H1 (cell line): ENCODE measurements at regions not wholly inside any gene's neighbourhood (a gene's known extent, or its start where the extent isn't known, plus 50 kb on each side); places are given as distances from the start of the nearest gene placed in this dataset.

Source experiments
- CTCF ChIA-PET: fragments of 300-600 bp; sonication (Branson Sonifier 250); formaldehyde crosslinking; loops from one replicate; lab custom pipeline; 2021; ENCODE audit not compliant: partially characterized antibody; lab: Charles Lee
- POLR2A ChIA-PET: fragments of 300-600 bp; sonication (Branson Sonifier 250); formaldehyde crosslinking; loops from one replicate; lab custom pipeline; 2021; ENCODE audit warnings: inconsistent platforms; ENCODE audit not compliant: partially characterized antibody; lab: Charles Lee
- DNase-seq, 2 experiments: peaks; one replicate each; pipeline versions ENCODE4 v3.0.0 to v3.0.0-alpha.2; 2010 to 2022; ENCODE audit warnings: low spot score in 2 of 2, low read depth in 1 of 2, mixed read lengths in 1 of 2
- FAIRE-seq: peaks from 2 replicates; lab custom pipeline; 2011; peaks lifted over from hg19 to GRCh38; lab: Jason Lieb, UNC
- H2AFZ ChIP-seq: 2 replicates; pipeline ENCODE4 v1.8.1; 2012; ENCODE audit warnings: low read length, inconsistent platforms
- H2AK5ac ChIP-seq: 2 replicates; pipeline ENCODE4 v1.6.1; 2013; ENCODE audit warnings: low read depth, low read length
- H2BK120ac ChIP-seq: replicated peaks from 2 replicates; pipeline ENCODE3; 2013; ENCODE audit warnings: low read depth, low read length, inconsistent platforms
- H2BK12ac ChIP-seq: 2 replicates; pipeline ENCODE4 v1.6.1; 2013; ENCODE audit warnings: low read depth, low read length
- H2BK15ac ChIP-seq: 2 replicates; pipeline ENCODE4 v1.6.1; 2013; ENCODE audit warnings: low read length
- H2BK20ac ChIP-seq: 2 replicates; pipeline ENCODE4 v1.6.1; 2013; ENCODE audit warnings: low read length
- H2BK5ac ChIP-seq: 2 replicates; pipeline ENCODE4 v1.6.1; 2013; ENCODE audit warnings: low read depth, low read length
- H3K14ac ChIP-seq: 2 replicates; pipeline ENCODE4 v1.6.1; 2013; ENCODE audit warnings: inconsistent platforms; ENCODE audit not compliant: insufficient read length
- H3K18ac ChIP-seq: 2 replicates; pipeline ENCODE4 v1.6.1; 2013; ENCODE audit warnings: low read length; ENCODE audit errors: extremely low read depth
- H3K23ac ChIP-seq: 2 replicates; pipeline ENCODE4 v1.6.1; 2013; ENCODE audit warnings: inconsistent platforms; ENCODE audit not compliant: insufficient read length
- H3K23me2 ChIP-seq: 2 replicates; pipeline ENCODE4 v1.6.1; 2013; ENCODE audit warnings: low read depth, low read length
- H3K27ac ChIP-seq: 2 replicates; pipeline ENCODE4 v1.6.1; 2011; ENCODE audit warnings: low read depth, low read length, inconsistent platforms
- H3K27me3 ChIP-seq, 4 experiments: replicated peaks in 1 of 4; 1 replicate in 1 of 4; 2 replicates in 3 of 4; pipeline versions ENCODE4 v1.6.1 to v1.8.1; 2011 to 2013; ENCODE audit warnings: low read length in 3 of 4, mild to moderate bottlenecking in 3 of 4, inconsistent platforms in 2 of 4, mixed read lengths in 2 of 4, moderate library complexity in 1 of 4; ENCODE audit not compliant: control insufficient read depth in 3 of 4, insufficient read depth in 3 of 4; ENCODE audit errors: extremely low read depth in 1 of 4
- H3K36me3 ChIP-seq, 4 experiments: 2 replicates each; pipeline versions ENCODE4 v1.6.1 to v1.8.1; 2011 to 2013; ENCODE audit warnings: mild to moderate bottlenecking in 4 of 4, low read length in 3 of 4, moderate library complexity in 2 of 4, control low read depth in 1 of 4, inconsistent platforms in 1 of 4; ENCODE audit not compliant: insufficient read depth in 4 of 4, control insufficient read depth in 2 of 4
- H3K4ac ChIP-seq: replicated peaks from 2 replicates; pipeline ENCODE3; 2013; ENCODE audit warnings: low read length, low read depth, mixed read lengths, inconsistent platforms; ENCODE audit not compliant: insufficient read length
- H3K4me1 ChIP-seq, 4 experiments: replicated peaks in 1 of 4; 1 replicate in 1 of 4; 2 replicates in 3 of 4; pipeline versions ENCODE4 v1.6.1 to v1.8.1; 2011 to 2013; ENCODE audit warnings: low read length in 3 of 4, inconsistent platforms in 2 of 4, mixed read lengths in 1 of 4; ENCODE audit not compliant: insufficient read depth in 4 of 4, control insufficient read depth in 3 of 4
- H3K4me2 ChIP-seq, 2 experiments: 2 replicates each; pipeline versions ENCODE4 v1.6.1 to v1.8.1; 2011 to 2013; ENCODE audit warnings: low read depth in 2 of 2, low read length in 2 of 2, control low read depth in 1 of 2, inconsistent platforms in 1 of 2, mild to moderate bottlenecking in 1 of 2; ENCODE audit not compliant: insufficient read depth in 1 of 2
- H3K4me3 ChIP-seq, 4 experiments: fragments of 200-600, 300-600 bp in 1 of 4; sonication (generic), shearing (Covaris generic), sonication (Bioruptor Twin) in 1 of 4; 2 replicates each; pipeline versions ENCODE4 v1.5.1 to v1.8.1; 2011 to 2016; ENCODE audit warnings: low read length in 4 of 4, low read depth in 3 of 4, control low read depth in 2 of 4, inconsistent platforms in 2 of 4, mild to moderate bottlenecking in 2 of 4, mixed read lengths in 1 of 4, moderate library complexity in 1 of 4; ENCODE audit not compliant: insufficient read depth in 2 of 4; ENCODE audit errors: extremely low read depth in 1 of 4
- H3K56ac ChIP-seq: replicated peaks from 2 replicates; pipeline ENCODE3; 2013; ENCODE audit warnings: low read depth, mild to moderate bottlenecking, mixed read lengths, low read length, inconsistent platforms; ENCODE audit not compliant: insufficient read length
- H3K79me1 ChIP-seq: 2 replicates; pipeline ENCODE4 v1.6.1; 2013; ENCODE audit warnings: low read depth, low read length, control low read depth
- H3K79me2 ChIP-seq, 2 experiments: 2 replicates each; pipeline versions ENCODE4 v1.6.1 to v1.8.1; 2012 to 2013; ENCODE audit warnings: low read length in 2 of 2, mild to moderate bottlenecking in 2 of 2, inconsistent platforms in 1 of 2; ENCODE audit not compliant: insufficient read depth in 2 of 2, control insufficient read depth in 1 of 2
- H3K9ac ChIP-seq, 4 experiments: replicated peaks in 1 of 4; 1 replicate in 1 of 4; 2 replicates in 3 of 4; pipeline versions ENCODE4 v1.6.1 to v1.8.1; 2011 to 2013; ENCODE audit warnings: low read depth in 3 of 4, low read length in 3 of 4, control low read depth in 2 of 4, mild to moderate bottlenecking in 2 of 4, moderate library complexity in 2 of 4, inconsistent platforms in 1 of 4; ENCODE audit errors: extremely low read depth in 1 of 4
- H3K9me3 ChIP-seq, 2 experiments: 2 replicates each; pipeline versions ENCODE4 v1.6.1 to v1.8.1; 2012 to 2013; ENCODE audit warnings: mild to moderate bottlenecking in 2 of 2, moderate library complexity in 2 of 2, control low read depth in 1 of 2, inconsistent platforms in 1 of 2, low read depth in 1 of 2, low read length in 1 of 2, mixed read lengths in 1 of 2; ENCODE audit not compliant: insufficient read depth in 2 of 2
- H4K20me1 ChIP-seq, 2 experiments: replicated peaks in 1 of 2; 2 replicates each; pipeline versions ENCODE3 to v1.8.1; 2011 to 2013; ENCODE audit warnings: inconsistent platforms in 2 of 2, low read length in 2 of 2, mild to moderate bottlenecking in 1 of 2; ENCODE audit not compliant: insufficient read depth in 2 of 2, control insufficient read depth in 1 of 2
- H4K5ac ChIP-seq: 2 replicates; pipeline ENCODE4 v1.6.1; 2013; ENCODE audit warnings: low read length, low read depth, mixed read lengths, inconsistent platforms; ENCODE audit not compliant: insufficient read length
- H4K8ac ChIP-seq: 2 replicates; pipeline ENCODE4 v1.8.0; 2013; ENCODE audit warnings: mild to moderate bottlenecking, moderate library complexity, low read length, inconsistent platforms; ENCODE audit not compliant: insufficient read depth; ENCODE audit errors: extremely low read depth
- H4K91ac ChIP-seq: replicated peaks from 2 replicates; pipeline ENCODE3; 2013; ENCODE audit warnings: low read length, mixed read lengths, inconsistent platforms; ENCODE audit not compliant: insufficient read length
- ASH2L ChIP-seq: fragments of 200-600, 300-600 bp; sonication (generic); IDR thresholded peaks from one replicate; pipeline ENCODE4 v1.7.1; 2017; ENCODE audit warnings: low read length
- CBX5 ChIP-seq: fragments of 300-800, 300-1000 bp; sonication (generic); IDR thresholded peaks from 2 replicates; pipeline ENCODE4 v1.7.1; 2016; ENCODE audit warnings: antibody characterized with exemption, low read length, low read depth
- CHD2 ChIP-seq: IDR thresholded peaks from 2 replicates; pipeline ENCODE4 v1.6.1; 2012; ENCODE audit warnings: low read length, improper control_type of control experiment
- FOSL1 ChIP-seq: IDR thresholded peaks from 2 replicates; pipeline ENCODE4 v1.6.1; 2011; ENCODE audit warnings: mild to moderate bottlenecking, low read depth, low read length, moderate library complexity; ENCODE audit not compliant: insufficient read depth
- GTF2F1 ChIP-seq: IDR thresholded peaks from 2 replicates; pipeline ENCODE4 v1.6.1; 2012; ENCODE audit warnings: low read depth, low read length, improper control_type of control experiment, borderline replicate concordance
- MAFK ChIP-seq: IDR thresholded peaks from 2 replicates; pipeline ENCODE4 v1.6.1; 2012; ENCODE audit warnings: low read depth, mild to moderate bottlenecking, improper control_type of control experiment, low read length
- RXRA ChIP-seq: IDR thresholded peaks from 2 replicates; pipeline ENCODE4 v1.6.1; 2011; ENCODE audit warnings: low read depth, mild to moderate bottlenecking, low read length, moderate library complexity; ENCODE audit not compliant: insufficient read depth
- SIN3A ChIP-seq, 2 experiments: IDR thresholded peaks in 1 of 2; conservative IDR thresholded peaks in 1 of 2; 2 replicates each; pipeline ENCODE4 v1.6.1; 2011 to 2012; ENCODE audit warnings: low read length in 2 of 2, improper control_type of control experiment in 1 of 2, low read depth in 1 of 2, mild to moderate bottlenecking in 1 of 2
- TAF7 ChIP-seq: optimal IDR thresholded peaks from 2 replicates; pipeline ENCODE3; 2011; ENCODE audit warnings: low read depth, mild to moderate bottlenecking, inconsistent platforms, low read length, moderate library complexity, borderline replicate concordance
- WGBS, 2 experiments: shearing (Covaris generic) in 1 of 2; methylation state at CpG; one replicate each; pipeline versions ENCODE4 v1.1.6 to v1.1.7; 2013 to 2015; ENCODE audit warnings: low lambda C conversion rate in 2 of 2, mixed read lengths in 2 of 2, inconsistent platforms in 1 of 2, low coverage in 1 of 2, missing lambda C conversion rate in 1 of 2; ENCODE audit not compliant: insufficient replicate concordance in 2 of 2, insufficient coverage in 1 of 2, insufficient read length in 1 of 2; ENCODE audit errors: extremely low coverage in 1 of 2, missing lambda C conversion rate in 1 of 2; 5-methylcytosine and 5-hydroxymethylcytosine counted together
- TF ChIP-seq, protein P1 (sequence below): IDR thresholded peaks from 2 replicates; pipeline ENCODE4 v1.6.1; 2012; ENCODE audit warnings: inconsistent platforms
- TF ChIP-seq, protein P2 (sequence below), 3 experiments: IDR thresholded peaks; 1 replicate in 2 of 3; 2 replicates in 1 of 3; pipeline versions ENCODE4 v1.5.1 to v1.6.1; 2011; ENCODE audit warnings: low read length in 3 of 3, mild to moderate bottlenecking in 3 of 3, inconsistent platforms in 2 of 3, low read depth in 1 of 3, moderate library complexity in 1 of 3; ENCODE audit not compliant: insufficient read depth in 1 of 3; ENCODE audit errors: control extremely low read depth in 1 of 3

DNA sequence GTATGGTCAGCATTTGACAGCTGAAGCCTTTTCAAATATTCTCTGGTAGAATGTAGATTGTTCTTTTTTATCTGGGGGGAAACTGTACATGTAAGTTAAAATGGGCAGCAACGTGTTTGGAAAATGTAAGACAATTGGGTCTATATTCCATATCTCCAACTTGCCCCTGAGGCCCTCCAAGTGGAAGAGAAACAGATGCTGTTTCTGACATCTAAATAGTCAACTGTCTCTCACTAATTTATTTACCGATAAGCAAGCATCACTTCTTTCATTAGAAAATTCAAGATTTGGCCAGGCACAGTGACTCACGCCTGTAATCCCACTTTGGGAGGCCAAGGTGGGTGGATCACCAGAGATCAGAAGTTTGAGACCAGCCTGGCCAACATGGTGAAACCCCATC lies 120.2 kb upstream of the TBCA start:
- Histone ChIP-seq H3K56ac (no peak overlapping the region), H3K9ac (no peak overlapping the region), H3K23me2 (no peaks in the 10 kb centered on the region), H2BK12ac (no peak overlapping the region), H4K91ac (no peak overlapping the region), H3K27me3 (no peaks in the 10 kb centered on the region), H4K8ac (no peak overlapping the region), H3K79me1 (no peaks in the 10 kb centered on the region), H3K36me3 (no peaks in the 10 kb centered on the region), H3K4me1 (no peaks in the 10 kb centered on the region), H3K27ac (no peak overlapping the region), H4K20me1 (no peaks in the 10 kb centered on the region), H3K79me2 (no peaks in the 10 kb centered on the region), H2BK120ac (no peak overlapping the region), H2BK15ac (no peak overlapping the region), H3K9me3 (no peaks in the 10 kb centered on the region), H3K23ac (no peak overlapping the region), H2AFZ (no peak overlapping the region), H3K4me3 (no peak overlapping the region), H2BK20ac (no peak overlapping the region), H2AK5ac (no peak overlapping the region), H4K5ac (no peak overlapping the region), H2BK5ac (no peak overlapping the region), H3K18ac (no peak overlapping the region), H3K14ac (no peak overlapping the region), H3K4me2 (no peak overlapping the region), H3K4ac (no peak overlapping the region)
- FAIRE-seq: no peak
- DNase-seq: no peak
- ChIA-PET CTCF (interaction anchor here (1.2 kb wide), 1 partner anchor 572 kb away, joined by 3 read pairs; no protein-coding TSS in a partner anchor), POLR2A (interaction anchor here (0.6 kb wide), 1 partner anchor 188 kb away, joined by 3 read pairs; no protein-coding TSS in a partner anchor)
- WGBS, 2 experiments: 89% methylated on average over 3 of the region's 3 CpGs; no CpG with 5 or more reads in 1 of the 2 experiments
- TF ChIP-seq, protein P1, sequence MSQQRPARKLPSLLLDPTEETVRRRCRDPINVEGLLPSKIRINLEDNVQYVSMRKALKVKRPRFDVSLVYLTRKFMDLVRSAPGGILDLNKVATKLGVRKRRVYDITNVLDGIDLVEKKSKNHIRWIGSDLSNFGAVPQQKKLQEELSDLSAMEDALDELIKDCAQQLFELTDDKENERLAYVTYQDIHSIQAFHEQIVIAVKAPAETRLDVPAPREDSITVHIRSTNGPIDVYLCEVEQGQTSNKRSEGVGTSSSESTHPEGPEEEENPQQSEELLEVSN: no peak
- no peak for TF ChIP-seq TAF7
- no peak for TF ChIP-seq RXRA
- TF ChIP-seq MAFK: no peak
- no peak for TF ChIP-seq ASH2L
- no peak for TF ChIP-seq CHD2
- TF ChIP-seq CBX5: no peak
- no peak for TF ChIP-seq GTF2F1
- no peak for TF ChIP-seq SIN3A (conservative IDR thresholded peaks at IDR 0.05 in 1 of 2, IDR thresholded peaks at IDR 0.05 in 1 of 2; ENCODE audit: low read depth in 1 of 2, low read length in 2 of 2)
- TF ChIP-seq, protein P2, sequence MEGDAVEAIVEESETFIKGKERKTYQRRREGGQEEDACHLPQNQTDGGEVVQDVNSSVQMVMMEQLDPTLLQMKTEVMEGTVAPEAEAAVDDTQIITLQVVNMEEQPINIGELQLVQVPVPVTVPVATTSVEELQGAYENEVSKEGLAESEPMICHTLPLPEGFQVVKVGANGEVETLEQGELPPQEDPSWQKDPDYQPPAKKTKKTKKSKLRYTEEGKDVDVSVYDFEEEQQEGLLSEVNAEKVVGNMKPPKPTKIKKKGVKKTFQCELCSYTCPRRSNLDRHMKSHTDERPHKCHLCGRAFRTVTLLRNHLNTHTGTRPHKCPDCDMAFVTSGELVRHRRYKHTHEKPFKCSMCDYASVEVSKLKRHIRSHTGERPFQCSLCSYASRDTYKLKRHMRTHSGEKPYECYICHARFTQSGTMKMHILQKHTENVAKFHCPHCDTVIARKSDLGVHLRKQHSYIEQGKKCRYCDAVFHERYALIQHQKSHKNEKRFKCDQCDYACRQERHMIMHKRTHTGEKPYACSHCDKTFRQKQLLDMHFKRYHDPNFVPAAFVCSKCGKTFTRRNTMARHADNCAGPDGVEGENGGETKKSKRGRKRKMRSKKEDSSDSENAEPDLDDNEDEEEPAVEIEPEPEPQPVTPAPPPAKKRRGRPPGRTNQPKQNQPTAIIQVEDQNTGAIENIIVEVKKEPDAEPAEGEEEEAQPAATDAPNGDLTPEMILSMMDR (IDR thresholded peaks at IDR 0.05; ENCODE audit: control extremely low read depth in 1 of 3, insufficient read depth in 1 of 3, low read depth in 1 of 3, low read length in 3 of 3): no peak
- TF ChIP-seq FOSL1: no peak
